HG03442 (cell line): ENCODE measurements at regions not wholly inside any gene's neighbourhood (a gene's known extent, or its start where the extent isn't known, plus 50 kb on each side); places are given as distances from the start of the nearest gene placed in this dataset.

Experiments used
- ATAC-seq: cut with Tn5 transposase; IDR thresholded peaks from one replicate; pipeline ENCODE4 v1.9.1; 2021; ENCODE audit warnings: mild to moderate bottlenecking, moderate library complexity; ENCODE audit not compliant: unreplicated experiment

DNA sequence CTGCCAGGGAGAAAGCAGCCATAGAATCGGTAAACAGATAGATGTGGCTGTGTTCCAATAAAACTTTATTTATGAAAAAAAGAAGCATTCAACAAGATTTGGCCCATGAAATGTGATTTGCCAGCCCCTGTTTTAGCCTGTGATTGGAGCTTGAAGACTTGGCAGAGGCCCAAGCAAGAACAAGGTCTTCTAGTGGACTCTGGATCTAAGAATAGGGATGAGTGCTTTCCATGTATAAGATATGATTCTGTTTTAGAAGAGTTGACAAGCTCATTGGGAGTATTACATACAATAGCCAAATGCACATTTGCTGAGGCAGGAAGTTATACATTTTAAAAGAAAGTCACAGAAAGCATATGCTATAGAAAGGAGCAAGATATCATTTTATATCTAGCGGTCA lies 175.6 kb upstream of the LUZP2 start:
- no peak for ATAC-seq

- ATAC-seq: no peak
Observed at GRCh38 chr11:24324211-24324610, 172.6 kb upstream of the LUZP2 start.

DNA sequence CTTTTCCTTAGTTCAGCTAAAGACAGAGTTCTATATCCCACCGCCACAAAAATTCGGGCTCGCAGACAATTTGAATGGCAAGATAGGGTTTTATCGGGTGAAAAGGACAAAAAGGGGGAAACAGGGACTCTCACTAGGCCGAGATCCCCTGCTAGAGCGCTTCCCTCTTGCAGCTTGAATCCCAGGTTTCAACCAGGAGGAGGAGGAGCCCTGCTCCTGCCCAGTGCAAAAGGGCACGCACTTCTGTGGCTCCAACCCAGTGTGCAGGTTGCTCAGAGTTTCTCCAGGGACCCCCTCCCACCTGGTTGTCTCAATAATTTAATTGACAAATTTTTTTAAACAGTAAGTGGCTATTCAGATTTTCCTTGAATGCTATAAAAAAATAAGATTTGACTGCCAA lies 152.6 kb upstream of the LUZP2 start:
- no peak for ATAC-seq

GRCh38 chr11:24348908-24349307 lies 147.9 kb upstream of the LUZP2 start:
- no peak for ATAC-seq

DNA sequence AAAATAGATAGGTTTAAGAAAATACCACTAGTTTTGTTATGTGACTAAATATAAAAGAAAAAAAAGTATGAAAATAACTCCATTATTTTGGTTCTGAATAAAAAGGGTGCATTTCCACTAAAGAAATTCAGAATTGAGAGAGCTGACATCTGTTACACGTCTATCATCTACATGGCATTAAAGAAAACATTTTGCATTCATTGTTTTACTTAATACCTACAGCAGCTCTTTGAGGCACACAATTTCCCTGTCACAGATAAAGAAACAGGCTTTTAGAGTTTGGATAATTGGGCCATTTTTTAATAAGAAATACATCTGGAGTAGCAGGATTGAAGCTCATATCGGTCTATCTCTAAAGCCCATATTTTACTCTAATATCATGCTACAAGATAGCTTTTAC lies 145.7 kb upstream of the LUZP2 start:
- no peak for ATAC-seq

DNA sequence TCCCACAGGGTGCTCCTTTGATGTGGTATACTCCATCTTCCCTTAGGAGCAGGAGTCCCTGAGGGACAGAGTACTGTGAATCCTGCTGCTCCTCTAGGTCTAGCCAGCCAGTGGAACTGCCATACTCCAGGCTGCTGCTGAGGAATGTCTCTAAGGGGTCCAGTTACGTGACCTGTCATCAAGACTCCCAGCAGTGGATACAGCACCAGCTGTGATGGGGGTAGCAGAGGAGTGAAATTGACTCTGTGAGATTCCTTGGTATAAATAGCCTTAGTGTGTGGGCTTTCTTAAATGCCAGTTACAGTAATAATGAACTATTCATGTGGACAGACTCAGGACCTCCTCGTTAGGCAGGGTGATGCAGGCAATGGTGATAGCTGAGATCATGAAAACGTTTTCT lies 140.4 kb upstream of the LUZP2 start:
- ATAC-seq: no peak

GRCh38 chr11:24357620-24358410 lies 139.0 kb upstream of the LUZP2 start:
- no peak for ATAC-seq

DNA sequence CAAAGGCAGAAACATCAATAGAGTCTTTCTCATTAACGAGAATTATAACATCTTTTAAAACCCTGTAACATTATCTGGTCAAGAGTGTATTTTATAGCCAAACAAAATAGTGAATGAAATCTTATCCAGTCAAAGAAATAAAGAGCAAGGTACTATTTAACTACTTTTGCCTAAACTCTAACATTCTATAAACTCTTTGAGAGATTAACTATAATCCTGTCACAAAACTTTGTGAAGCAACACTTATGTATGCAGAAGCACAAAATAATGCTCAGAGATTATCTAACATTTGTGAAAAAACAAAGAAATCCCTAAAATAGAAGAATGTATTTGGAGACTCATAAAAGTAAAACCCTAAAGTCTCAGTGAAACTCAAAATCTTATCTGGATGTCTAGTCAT lies 124.4 kb upstream of the LUZP2 start:
- no peak for ATAC-seq

DNA sequence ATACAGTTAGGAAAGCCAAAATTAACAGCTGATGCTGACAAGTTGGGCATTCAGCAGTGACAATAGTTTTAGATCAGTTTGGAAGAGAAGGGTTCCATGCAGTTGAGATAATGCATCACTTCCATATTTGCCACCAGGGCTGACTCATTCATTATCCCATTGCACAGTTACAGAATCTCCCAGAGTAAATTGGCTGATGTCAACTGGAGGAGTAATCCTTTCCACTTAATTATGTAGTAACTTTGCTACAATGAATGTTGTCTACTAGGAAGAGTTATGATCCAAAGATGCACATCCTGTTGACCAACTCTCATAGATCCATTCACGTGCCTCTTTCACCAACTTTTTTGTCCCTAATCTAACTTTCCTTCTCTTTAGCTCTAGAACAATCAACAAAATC lies 123.3 kb upstream of the LUZP2 start:
- no peak for ATAC-seq

DNA sequence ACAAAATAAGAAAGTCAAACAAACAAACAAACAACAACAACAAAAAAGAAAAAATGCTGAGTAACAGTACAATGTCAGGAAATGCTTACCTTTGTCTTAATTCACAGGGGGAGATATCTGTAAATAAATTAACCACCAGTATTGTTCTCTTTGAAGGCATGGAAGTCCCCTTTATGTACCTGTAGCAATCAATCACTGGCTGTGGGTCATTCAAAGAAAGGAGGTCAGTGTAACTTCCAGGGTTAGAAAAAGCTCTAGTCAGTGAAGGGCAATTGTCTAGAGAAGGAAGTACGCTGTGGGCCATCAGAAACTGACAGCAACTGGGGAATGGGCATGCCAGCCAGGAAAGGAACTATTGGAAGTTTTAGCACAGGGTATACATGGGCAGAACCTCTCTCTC lies 121.5 kb upstream of the LUZP2 start:
- ATAC-seq: no peak

- ATAC-seq: no peak
Observed at GRCh38 chr11:24375931-24376330, 120.9 kb upstream of the LUZP2 start.

DNA sequence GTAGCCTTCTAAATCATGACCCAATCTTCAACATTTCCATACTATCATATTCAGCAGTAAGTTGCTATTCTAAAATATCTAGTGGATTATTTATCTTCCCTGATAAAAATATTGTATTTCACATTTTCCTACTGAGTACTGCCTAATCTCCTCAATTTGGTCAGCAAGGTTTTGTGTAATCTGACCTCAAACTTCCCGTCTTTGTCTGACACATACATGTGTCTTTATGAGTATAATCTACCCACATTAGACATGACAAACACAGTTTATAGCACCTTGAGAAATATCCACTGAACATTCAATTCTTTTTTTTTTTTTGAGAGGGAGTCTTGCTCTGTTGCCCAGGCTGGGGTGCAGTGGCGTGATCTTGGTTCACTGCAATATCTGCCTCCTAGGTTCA lies 113.7 kb upstream of the LUZP2 start:
- no peak for ATAC-seq

GRCh38 chr11:24384240-24384639 lies 112.6 kb upstream of the LUZP2 start:
- no peak for ATAC-seq

DNA sequence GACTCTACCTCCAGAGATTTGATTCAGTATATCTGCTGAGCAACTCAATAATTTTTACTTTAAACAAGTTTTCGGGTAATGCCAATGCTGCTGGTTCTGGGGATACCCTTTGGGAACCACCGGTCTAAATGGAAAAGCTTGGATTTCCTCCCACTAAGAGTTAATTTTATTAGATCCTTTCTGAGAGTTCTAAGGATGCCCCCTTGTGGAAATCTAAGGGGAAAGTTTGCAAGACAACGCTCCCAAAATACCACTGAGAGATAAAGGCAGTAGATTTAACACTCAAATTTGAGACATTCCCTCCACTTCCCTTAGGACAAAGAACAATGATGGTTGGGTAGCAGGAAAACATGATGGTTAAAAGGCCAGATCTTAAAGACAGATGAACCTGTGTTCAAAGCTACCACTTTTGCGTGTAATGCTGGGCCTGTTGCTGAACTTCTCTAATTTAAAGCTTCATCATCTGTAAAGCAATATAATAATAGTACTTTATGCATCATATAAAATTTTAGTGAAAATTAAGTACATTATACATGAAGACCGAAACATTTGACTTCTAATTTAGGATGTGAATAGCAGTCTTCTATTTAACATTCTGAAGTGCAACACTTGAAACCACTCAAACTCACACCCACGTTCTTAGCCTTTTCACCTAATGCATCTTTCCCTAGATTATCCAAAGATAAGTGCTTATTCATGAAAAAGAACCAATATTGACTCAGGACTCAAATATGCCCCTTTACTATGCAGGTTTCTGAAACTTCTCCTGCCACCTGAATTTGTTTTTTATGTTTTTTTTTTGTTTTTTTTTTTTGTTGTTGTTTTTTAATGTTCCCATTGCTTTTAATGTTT lies 110.1 kb upstream of the LUZP2 start:
- no peak for ATAC-seq

GRCh38 chr11:24389575-24389974 lies 107.3 kb upstream of the LUZP2 start:
- no peak for ATAC-seq

DNA sequence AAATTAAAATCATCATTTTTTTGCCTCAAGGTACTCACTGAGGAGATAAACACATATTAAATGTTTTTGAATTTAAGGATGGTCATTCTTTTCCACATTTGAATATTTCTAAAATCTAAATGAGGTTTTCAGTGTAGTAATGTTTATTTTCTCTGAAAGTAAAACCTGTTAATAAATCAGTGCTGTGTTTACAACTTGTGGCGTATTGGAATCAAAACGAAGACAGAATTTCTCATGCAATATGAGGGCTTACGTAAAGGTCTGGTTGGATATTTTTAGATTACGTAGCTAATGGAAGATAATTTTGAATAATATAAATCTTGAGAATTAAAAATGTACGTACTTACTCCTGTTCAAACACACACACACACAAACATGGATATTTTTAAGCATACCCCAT lies 106.8 kb upstream of the LUZP2 start:
- no peak for ATAC-seq

- no peak for ATAC-seq
Observed at GRCh38 chr11:24390762-24391161, 106.1 kb upstream of the LUZP2 start.

GRCh38 chr11:24391167-24391566 lies 105.7 kb upstream of the LUZP2 start:
- no peak for ATAC-seq

DNA sequence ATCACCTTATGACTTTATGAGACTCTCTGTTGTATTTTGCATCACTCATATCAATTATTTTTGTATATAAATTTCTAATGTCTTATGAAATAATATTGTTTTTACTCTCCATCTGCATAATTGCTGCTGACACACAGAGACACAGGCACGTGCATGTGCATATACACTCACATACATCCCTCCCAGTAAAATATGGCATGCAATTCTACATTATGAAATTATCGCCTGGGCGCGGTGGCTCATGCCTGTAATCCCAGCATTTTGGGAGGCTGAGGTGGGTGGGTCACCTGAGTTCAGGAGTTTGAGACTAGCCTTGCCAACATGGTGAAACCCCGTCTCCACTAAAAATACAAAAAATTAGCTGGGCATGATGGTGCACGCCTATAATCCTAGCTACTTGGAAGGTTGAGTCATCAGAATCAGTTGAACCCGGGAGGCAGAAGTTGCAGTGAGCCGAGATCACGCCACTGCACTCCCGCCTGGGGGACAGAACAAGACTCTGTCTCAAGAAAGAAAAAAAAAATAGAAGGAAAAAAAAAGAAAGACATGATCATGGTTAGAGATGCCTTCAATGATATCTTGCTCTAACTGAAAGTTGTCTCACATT lies 96.7 kb upstream of the LUZP2 start:
- ATAC-seq: no peak

- ATAC-seq: no peak
Observed at GRCh38 chr11:24406389-24406788, 90.5 kb upstream of the LUZP2 start.

- no peak for ATAC-seq
Observed at GRCh38 chr11:24406980-24407379, 89.9 kb upstream of the LUZP2 start.

DNA sequence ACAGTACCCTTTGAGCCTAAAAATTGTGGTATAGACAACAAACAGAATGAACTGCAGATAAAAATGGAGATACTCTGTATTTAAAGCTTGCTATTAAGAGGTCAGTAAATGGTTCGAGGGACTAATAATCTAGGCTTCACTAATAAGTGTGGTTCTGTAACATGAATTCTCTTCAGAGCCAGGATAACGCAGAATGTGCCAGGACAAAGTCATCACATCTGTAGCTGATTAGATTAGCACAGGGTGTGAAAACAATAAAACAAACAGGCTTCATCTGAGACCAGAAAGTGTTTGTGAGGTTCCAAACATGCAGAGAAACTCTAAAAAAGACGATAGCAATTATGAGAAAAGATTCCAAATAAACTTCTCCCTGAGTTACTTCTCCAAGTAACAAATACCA lies 89.1 kb upstream of the LUZP2 start:
- no peak for ATAC-seq
